ENCODE measurements at regions not wholly inside any gene's neighbourhood (a gene's known extent, or its start where the extent isn't known, plus 50 kb on each side); places are given as distances from the start of the nearest gene placed in this dataset.

GRCh38 chr11:26806219-26806618 lies 84.4 kb upstream of the SLC5A12 start:
- no peaks in the 10 kb centered on the region for H3K4me1 ChIP-seq
- DNase-seq, result no peak
- H3K4me3 ChIP-seq (ENCODE audit: low read depth, low read length), result no peak overlapping the region
- H3K27me3 ChIP-seq, result no peaks in the 10 kb centered on the region
- H3K36me3 ChIP-seq, result no peaks in the 10 kb centered on the region
- H3K9me3 ChIP-seq, result no peaks in the 10 kb centered on the region
- no peak for TF ChIP-seq CTCF (IDR thresholded peaks at IDR 0.05; ENCODE audit: low read depth, low read length)

GRCh38 chr11:26820739-26821138 lies 98.9 kb upstream of the SLC5A12 start:
- H3K27me3 ChIP-seq, result no peaks in the 10 kb centered on the region
- H3K9me3 ChIP-seq, result no peaks in the 10 kb centered on the region
- H3K36me3 ChIP-seq, result no peaks in the 10 kb centered on the region
- H3K4me3 ChIP-seq (ENCODE audit: low read depth, low read length), result no peak overlapping the region
- no peak for TF ChIP-seq CTCF (IDR thresholded peaks at IDR 0.05; ENCODE audit: low read depth, low read length)
- no peaks in the 10 kb centered on the region for H3K4me1 ChIP-seq
- DNase-seq, result no peak

- no peaks in the 10 kb centered on the region for H3K36me3 ChIP-seq
- no peak for TF ChIP-seq CTCF (IDR thresholded peaks at IDR 0.05; ENCODE audit: low read depth, low read length)
- no peak for DNase-seq
- H3K4me3 ChIP-seq (ENCODE audit: low read depth, low read length), result no peak overlapping the region
- H3K27me3 ChIP-seq, result no peaks in the 10 kb centered on the region
- H3K4me1 ChIP-seq, result no peaks in the 10 kb centered on the region
- H3K9me3 ChIP-seq, result no peaks in the 10 kb centered on the region
Measured at GRCh38 chr11:26823963-26824362, 102.1 kb upstream of the SLC5A12 start.

GRCh38 chr11:26827567-26828081 lies 105.8 kb upstream of the SLC5A12 start:
- no peak for TF ChIP-seq CTCF (IDR thresholded peaks at IDR 0.05; ENCODE audit: low read depth, low read length)
- Histone ChIP-seq H3K4me1 (no peaks in the 10 kb centered on the region), H3K36me3 (no peaks in the 10 kb centered on the region), H3K27me3 (no peaks in the 10 kb centered on the region), H3K4me3 (ENCODE audit: low read depth, low read length) (no peak overlapping the region), H3K9me3 (no peaks in the 10 kb centered on the region)
- DNase-seq, result peak; percentile 28

- Histone ChIP-seq H3K27me3 (no peaks in the 10 kb centered on the region), H3K4me1 (peaks cover under 1% of the 10 kb centered on the region; the same call in 1 of the 2 replicates), H3K9me3 (no peaks in the 10 kb centered on the region), H3K4me3 (ENCODE audit: low read depth, low read length) (no peak overlapping the region), H3K36me3 (no peaks in the 10 kb centered on the region)
- TF ChIP-seq CTCF (IDR thresholded peaks at IDR 0.05; ENCODE audit: low read depth, low read length), result no peak
- DNase-seq, result no peak
Measured at GRCh38 chr11:26828288-26828687, 106.4 kb upstream of the SLC5A12 start.

GRCh38 chr11:26830218-26830617 lies 108.4 kb upstream of the SLC5A12 start:
- TF ChIP-seq CTCF (IDR thresholded peaks at IDR 0.05; ENCODE audit: low read depth, low read length), result no peak
- Histone ChIP-seq H3K9me3 (no peaks in the 10 kb centered on the region), H3K4me3 (ENCODE audit: low read depth, low read length) (no peak overlapping the region), H3K36me3 (no peaks in the 10 kb centered on the region), H3K4me1 (peaks cover 2% of the 10 kb centered on the region; the same call in 1 of the 2 replicates), H3K27me3 (no peaks in the 10 kb centered on the region)
- DNase-seq, result no peak
